ENCODE measurements at regions not wholly inside any gene's neighbourhood (a gene's known extent, or its start where the extent isn't known, plus 50 kb on each side); places are given as distances from the start of the nearest gene placed in this dataset.
"Not testable (repeated sequence)": the region's sequence is repeated elsewhere in the genome, so short reads cannot be mapped to it uniquely, and the experiment has no call there.

DNA sequence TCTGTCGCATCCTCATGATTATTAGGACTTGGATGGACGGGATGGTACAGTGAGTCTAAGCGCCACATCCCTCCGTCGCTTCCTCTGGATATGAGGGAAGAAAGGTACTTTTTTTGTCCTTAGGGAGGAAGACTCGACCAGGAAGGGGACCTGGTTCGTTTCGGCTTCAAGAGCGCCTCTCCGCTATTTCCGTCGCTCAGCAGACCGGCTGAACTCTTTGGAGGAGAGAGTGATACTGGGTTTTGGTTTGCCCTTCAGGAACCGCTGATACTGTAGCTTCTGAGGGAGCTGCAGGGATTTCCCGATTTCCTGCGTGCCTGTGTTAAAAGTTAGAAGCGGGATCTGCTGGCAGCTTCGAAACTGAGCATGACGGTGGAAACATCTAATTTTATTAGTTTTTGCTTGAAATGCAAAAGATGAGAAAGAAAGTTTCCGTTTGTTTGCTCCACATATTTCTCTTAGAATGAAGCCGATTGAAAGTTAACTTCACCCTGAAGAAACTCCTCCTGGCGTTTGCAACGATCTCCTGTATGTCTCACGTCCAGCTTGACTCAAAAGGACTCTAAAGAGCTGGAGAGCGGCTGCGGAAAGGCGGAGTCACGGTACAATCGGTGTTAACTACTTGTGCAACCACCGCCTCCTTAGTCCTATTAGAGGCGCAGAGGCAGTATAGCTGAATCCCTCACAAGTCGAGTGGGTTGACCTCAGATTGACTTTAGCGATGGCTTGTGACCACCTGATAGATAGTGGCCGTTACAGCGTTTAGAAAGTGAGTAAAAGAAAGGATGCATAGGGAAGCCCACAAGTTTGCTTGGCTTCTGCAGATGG is 129.4 kb downstream of the TRIM27 start:
- H3K4me2 ChIP-seq (ENCODE audit: low read depth, low read length, poor library complexity, severe bottlenecking) = no peak overlapping the region
- H3K36me3 ChIP-seq (ENCODE audit: insufficient read depth, low read length) = no peaks in the 10 kb centered on the region

GRCh38 chr6:28800647-28801046 is 123.1 kb downstream of the TRIM27 start:
- not testable (repeated sequence) for H2AFZ ChIP-seq (ENCODE audit: low read length); H4K20me1 ChIP-seq (ENCODE audit: insufficient read depth, low read length, poor library complexity, severe bottlenecking); H3K36me3 ChIP-seq (ENCODE audit: insufficient read depth, low read length); H3K4me2 ChIP-seq (ENCODE audit: low read depth, low read length, poor library complexity, severe bottlenecking); H3K9me2 ChIP-seq (replicated peaks; ENCODE audit: low read depth, low read length); H3F3A ChIP-seq (ENCODE audit: low read depth); H3K9me3 ChIP-seq (ENCODE audit: insufficient read depth, low read depth, low read length); H3K9ac ChIP-seq (ENCODE audit: low read depth, low read length, poor library complexity, severe bottlenecking); H3K4me1 ChIP-seq (ENCODE audit: insufficient read depth, low read length, poor library complexity, severe bottlenecking); H3K27me3 ChIP-seq (ENCODE audit: insufficient read depth, low read length, poor library complexity, severe bottlenecking); H3K79me2 ChIP-seq (ENCODE audit: insufficient read depth, low read length); H3K4me3 ChIP-seq (ENCODE audit: low read length, poor library complexity, severe bottlenecking)

More for the DNA sequence above, 129.4 kb downstream of the TRIM27 start:
- Histone ChIP-seq H3K27me3 (ENCODE audit: insufficient read depth, low read length, poor library complexity, severe bottlenecking) (no peaks in the 10 kb centered on the region), H3F3A (ENCODE audit: low read depth) (no peaks in the 10 kb centered on the region), H2AFZ (ENCODE audit: low read length) (no peak overlapping the region), H4K20me1 (ENCODE audit: insufficient read depth, low read length, poor library complexity, severe bottlenecking) (no peaks in the 10 kb centered on the region), H3K9me3 (ENCODE audit: insufficient read depth, low read depth, low read length) (no peaks in the 10 kb centered on the region), H3K4me3 (ENCODE audit: low read length, poor library complexity, severe bottlenecking) (no peak overlapping the region), H3K9me2 (replicated peaks; ENCODE audit: low read depth, low read length) (no peaks in the 10 kb centered on the region), H3K9ac (ENCODE audit: low read depth, low read length, poor library complexity, severe bottlenecking) (no peak overlapping the region), H3K79me2 (ENCODE audit: insufficient read depth, low read length) (no peaks in the 10 kb centered on the region), H3K4me1 (ENCODE audit: insufficient read depth, low read length, poor library complexity, severe bottlenecking) (no peaks in the 10 kb centered on the region)
- TF ChIP-seq CTCF (conservative IDR thresholded peaks at IDR 0.05; ENCODE audit: low read length) (no peak), EZH2phosphoT487 (IDR thresholded peaks at IDR 0.05; ENCODE audit: borderline replicate concordance) (no peak)

DNA sequence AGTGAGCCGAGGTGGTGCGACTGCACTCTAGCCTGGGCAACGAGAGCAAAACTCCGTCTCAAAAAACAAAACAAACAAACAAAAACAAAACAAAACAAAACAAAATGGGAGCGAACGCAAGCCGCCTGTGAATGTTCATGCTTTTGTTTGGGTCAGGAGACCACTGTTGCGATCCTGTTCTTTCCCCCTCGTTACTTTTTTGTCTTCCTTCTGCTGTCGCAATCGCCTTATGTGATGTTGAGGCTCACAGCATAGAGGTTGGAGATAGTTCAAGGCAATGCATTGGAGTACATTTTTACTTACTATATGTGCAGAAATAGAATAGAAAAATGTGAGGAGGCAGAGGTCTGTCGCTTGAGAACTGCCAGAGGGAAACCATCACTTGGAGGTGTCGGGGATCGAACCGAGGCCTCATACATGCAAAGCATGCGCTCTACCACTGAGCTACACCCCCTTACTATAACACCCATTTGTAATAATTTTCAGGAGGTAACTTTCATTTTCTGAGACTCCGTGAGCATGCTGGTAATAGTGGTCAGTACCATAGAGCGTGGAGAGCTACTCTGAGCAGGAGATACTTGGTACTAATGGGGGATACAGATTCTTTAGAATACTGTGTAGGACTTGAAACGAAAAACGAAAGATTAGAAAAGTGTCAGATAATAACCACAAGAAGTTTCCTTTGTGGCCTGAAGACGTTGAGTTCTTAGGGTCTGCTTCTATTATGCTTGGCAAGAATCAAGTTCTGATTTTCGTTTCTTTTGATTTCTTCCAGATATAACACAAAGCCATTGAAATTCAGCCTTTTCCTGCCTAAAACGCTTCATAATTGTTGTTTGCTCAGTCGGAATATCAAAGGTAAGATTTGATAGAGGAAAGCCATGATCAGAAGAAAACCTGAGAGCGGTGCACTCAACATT is 121.1 kb downstream of the TRIM27 start:
- Histone ChIP-seq H2AFZ (ENCODE audit: low read length) (no peak overlapping the region), H3K27me3 (ENCODE audit: insufficient read depth, low read length, poor library complexity, severe bottlenecking) (no peaks in the 10 kb centered on the region), H4K20me1 (ENCODE audit: insufficient read depth, low read length, poor library complexity, severe bottlenecking) (no peaks in the 10 kb centered on the region), H3K4me1 (ENCODE audit: insufficient read depth, low read length, poor library complexity, severe bottlenecking) (no peaks in the 10 kb centered on the region), H3K79me2 (ENCODE audit: insufficient read depth, low read length) (no peaks in the 10 kb centered on the region), H3K4me3 (ENCODE audit: low read length, poor library complexity, severe bottlenecking) (no peak overlapping the region), H3F3A (ENCODE audit: low read depth) (no peaks in the 10 kb centered on the region), H3K9me2 (replicated peaks; ENCODE audit: low read depth, low read length) (no peaks in the 10 kb centered on the region), H3K9me3 (ENCODE audit: insufficient read depth, low read depth, low read length) (no peaks in the 10 kb centered on the region), H3K4me2 (ENCODE audit: low read depth, low read length, poor library complexity, severe bottlenecking) (no peak overlapping the region), H3K36me3 (ENCODE audit: insufficient read depth, low read length) (no peaks in the 10 kb centered on the region), H3K9ac (ENCODE audit: low read depth, low read length, poor library complexity, severe bottlenecking) (no peak overlapping the region)
- TF ChIP-seq CTCF (conservative IDR thresholded peaks at IDR 0.05; ENCODE audit: low read length) (no peak), EZH2phosphoT487 (IDR thresholded peaks at IDR 0.05; ENCODE audit: borderline replicate concordance) (no peak)
